HFF-Myc (cell line): ENCODE measurements at regions not wholly inside any gene's neighbourhood (a gene's known extent, or its start where the extent isn't known, plus 50 kb on each side); places are given as distances from the start of the nearest gene placed in this dataset.

Experiments used
- DNase-seq: peaks from one replicate; pipeline ENCODE4 v3.0.0-alpha.2; 2011; ENCODE audit warnings: low read depth; ENCODE audit errors: extremely low read depth
- H3K4me3 ChIP-seq: replicated peaks from 2 replicates; pipeline ENCODE4 v1.5.1; 2011; ENCODE audit warnings: low read depth, mild to moderate bottlenecking, control low read depth, low read length
- TF ChIP-seq, protein P1 (sequence below): IDR thresholded peaks from 2 replicates; pipeline ENCODE4 v1.5.1; 2012; ENCODE audit warnings: mild to moderate bottlenecking, low read depth, low read length, control low read depth; ENCODE audit errors: missing control alignments

DNA sequence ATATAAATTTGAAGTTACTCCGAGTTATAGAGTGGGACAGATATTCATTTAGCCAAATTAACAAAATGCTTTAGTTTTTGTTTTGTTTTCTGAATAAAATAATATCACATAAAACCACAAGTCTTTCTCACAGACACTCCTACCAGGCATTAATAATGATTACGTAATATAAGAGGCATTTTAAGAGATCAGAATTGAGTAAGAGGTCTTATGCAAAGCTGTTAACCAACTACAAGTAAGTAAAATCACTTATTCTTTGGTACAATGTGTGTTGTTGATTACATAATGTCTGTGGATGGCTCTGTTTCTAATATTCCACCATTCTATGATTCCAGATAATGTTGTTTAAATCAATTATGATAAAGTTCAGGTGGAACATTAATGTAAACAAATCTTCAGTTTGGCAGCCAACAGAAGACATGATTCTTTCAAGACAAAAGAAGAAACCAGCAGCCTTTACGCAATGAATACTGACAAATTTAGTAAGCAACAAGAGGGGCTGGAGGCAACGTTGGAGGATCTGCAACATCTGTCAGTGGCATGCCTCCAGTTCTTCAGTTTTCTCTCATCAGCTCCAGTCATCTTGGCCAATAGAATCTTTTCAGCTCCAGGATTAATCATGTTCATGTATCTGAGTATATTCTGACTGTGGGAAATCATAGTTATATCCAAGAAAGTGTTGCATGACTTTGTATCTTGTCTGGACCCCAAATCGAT lies 403.8 kb downstream of the SLITRK5 start:
- DNase-seq: no peak
- no peak overlapping the region for H3K4me3 ChIP-seq
- TF ChIP-seq, protein P1, sequence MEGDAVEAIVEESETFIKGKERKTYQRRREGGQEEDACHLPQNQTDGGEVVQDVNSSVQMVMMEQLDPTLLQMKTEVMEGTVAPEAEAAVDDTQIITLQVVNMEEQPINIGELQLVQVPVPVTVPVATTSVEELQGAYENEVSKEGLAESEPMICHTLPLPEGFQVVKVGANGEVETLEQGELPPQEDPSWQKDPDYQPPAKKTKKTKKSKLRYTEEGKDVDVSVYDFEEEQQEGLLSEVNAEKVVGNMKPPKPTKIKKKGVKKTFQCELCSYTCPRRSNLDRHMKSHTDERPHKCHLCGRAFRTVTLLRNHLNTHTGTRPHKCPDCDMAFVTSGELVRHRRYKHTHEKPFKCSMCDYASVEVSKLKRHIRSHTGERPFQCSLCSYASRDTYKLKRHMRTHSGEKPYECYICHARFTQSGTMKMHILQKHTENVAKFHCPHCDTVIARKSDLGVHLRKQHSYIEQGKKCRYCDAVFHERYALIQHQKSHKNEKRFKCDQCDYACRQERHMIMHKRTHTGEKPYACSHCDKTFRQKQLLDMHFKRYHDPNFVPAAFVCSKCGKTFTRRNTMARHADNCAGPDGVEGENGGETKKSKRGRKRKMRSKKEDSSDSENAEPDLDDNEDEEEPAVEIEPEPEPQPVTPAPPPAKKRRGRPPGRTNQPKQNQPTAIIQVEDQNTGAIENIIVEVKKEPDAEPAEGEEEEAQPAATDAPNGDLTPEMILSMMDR: no peak

GRCh38 chr13:88085036-88085435 lies 413.9 kb downstream of the SLITRK5 start:
- TF ChIP-seq, protein P1: no peak
- DNase-seq: no peak
- H3K4me3 ChIP-seq: no peak overlapping the region

DNA sequence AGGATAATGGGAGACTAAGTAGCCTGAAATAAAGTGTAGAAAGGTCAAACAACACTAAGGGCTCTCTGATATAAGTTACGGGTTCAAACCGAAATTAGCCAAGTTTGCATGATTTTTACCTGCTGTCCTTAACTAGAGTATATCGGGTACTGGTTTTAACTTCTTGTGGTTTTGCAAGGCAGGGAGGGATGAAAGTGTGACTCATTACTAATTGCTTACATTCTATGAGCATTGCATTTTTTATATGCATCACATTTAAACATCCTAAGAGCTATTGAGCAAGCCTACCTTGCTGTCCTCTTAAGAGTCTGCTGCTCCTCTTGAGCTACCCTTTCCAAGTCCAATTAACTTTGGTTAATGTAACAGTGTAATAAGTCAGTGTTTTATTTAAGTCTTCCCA lies 415.4 kb downstream of the SLITRK5 start:
- no peak for DNase-seq
- H3K4me3 ChIP-seq: no peak overlapping the region
- TF ChIP-seq, protein P1: no peak

DNA sequence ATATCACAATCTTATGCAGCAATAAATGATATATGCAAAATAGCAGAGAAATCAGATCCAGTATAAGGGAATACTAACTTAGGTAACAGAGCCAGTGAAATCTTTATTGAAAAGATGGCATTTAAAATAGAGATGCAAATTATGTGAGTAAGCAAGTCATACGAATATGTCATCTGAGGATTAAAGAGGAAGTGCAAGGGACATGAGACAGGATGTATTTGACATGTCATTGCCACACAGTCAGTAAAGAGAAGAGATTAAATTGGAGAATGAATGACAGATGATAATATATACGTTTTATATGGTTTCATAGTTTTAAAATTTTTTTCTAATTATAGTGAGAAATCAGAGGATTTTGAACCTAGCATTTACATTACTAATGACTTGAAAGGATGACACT lies 426.4 kb downstream of the SLITRK5 start:
- H3K4me3 ChIP-seq: no peak overlapping the region
- TF ChIP-seq, protein P1: no peak
- DNase-seq: no peak

- DNase-seq: no peak
- H3K4me3 ChIP-seq: no peak overlapping the region
- TF ChIP-seq, protein P1: no peak
These were observed 432.7 kb downstream of the SLITRK5 start for GRCh38 chr13:88103824-88104223.

DNA sequence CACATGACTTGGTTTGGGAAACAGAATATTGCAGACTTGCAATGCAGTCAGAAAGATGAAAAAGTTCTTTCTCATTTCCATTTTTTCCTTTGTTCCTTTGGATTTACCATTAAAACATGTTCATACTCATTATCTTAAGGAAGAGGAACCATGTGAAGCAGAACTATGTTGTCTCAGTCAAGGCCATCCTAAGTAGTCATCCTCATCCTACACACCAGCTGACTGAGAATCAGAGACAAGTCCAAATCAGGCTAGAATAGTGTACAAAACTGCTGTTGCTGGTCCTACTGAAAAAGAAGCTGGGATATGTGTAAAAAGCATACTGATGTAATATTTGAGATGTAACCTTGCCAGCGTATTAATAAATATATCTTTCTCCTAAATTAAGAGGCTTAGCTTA lies 433.4 kb downstream of the SLITRK5 start:
- TF ChIP-seq, protein P1: no peak
- no peak for DNase-seq
- H3K4me3 ChIP-seq: no peak overlapping the region

DNA sequence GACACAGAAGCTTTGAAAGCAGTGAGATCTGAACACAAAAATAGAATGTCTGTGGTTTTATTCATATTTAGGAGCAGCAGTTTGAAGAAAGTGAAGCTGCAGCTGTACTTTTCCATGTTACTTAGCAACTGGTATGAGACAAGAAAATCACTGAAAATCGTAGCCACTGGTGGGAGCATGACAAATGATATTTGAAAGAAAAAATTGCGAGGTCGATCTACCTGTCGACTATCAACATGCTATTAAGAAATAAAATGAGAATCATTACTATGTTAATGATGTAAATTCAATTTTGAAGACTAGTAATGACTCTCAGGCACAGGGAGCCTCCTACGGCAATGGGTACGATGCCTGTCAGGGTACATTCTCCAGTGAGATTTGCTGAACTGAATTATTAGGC lies 436.4 kb downstream of the SLITRK5 start:
- H3K4me3 ChIP-seq: no peak overlapping the region
- TF ChIP-seq, protein P1: no peak
- DNase-seq: no peak
